ENCODE measurements at regions not wholly inside any gene's neighbourhood (a gene's known extent, or its start where the extent isn't known, plus 50 kb on each side); places are given as distances from the start of the nearest gene placed in this dataset.

- H3K36me3 Mint-ChIP-seq = peaks cover 6% of the 10 kb centered on the region
- H3K27ac Mint-ChIP-seq = no peak overlapping the region
- Histone ChIP-seq H3K9me3 (ENCODE audit: control insufficient read depth, insufficient read depth, low read length) (peaks cover 6% of the 10 kb centered on the region), H3K27me3 (ENCODE audit: control insufficient read depth, insufficient read depth, low read length) (no peaks in the 10 kb centered on the region), H3K4me1 (ENCODE audit: control insufficient read depth, insufficient read depth, low read length) (no peaks in the 10 kb centered on the region), H3K4me3 (ENCODE audit: low read length) (no peak overlapping the region), H3K27ac (ENCODE audit: low read length) (no peak overlapping the region), H3K36me3 (ENCODE audit: control insufficient read depth, insufficient read depth, low read length) (no peaks in the 10 kb centered on the region)
- H3K9me3 Mint-ChIP-seq = peaks cover 13 to 15% of the 10 kb centered on the region in 2 donors
- intact Hi-C loops (cut with micrococcal nuclease) = no loop called here
- 64% methylated on average over 1 of the region's 1 CpG for WGBS (ENCODE audit: insufficient coverage)
- no peak for DNase-seq
- TF ChIP-seq, protein P1, sequence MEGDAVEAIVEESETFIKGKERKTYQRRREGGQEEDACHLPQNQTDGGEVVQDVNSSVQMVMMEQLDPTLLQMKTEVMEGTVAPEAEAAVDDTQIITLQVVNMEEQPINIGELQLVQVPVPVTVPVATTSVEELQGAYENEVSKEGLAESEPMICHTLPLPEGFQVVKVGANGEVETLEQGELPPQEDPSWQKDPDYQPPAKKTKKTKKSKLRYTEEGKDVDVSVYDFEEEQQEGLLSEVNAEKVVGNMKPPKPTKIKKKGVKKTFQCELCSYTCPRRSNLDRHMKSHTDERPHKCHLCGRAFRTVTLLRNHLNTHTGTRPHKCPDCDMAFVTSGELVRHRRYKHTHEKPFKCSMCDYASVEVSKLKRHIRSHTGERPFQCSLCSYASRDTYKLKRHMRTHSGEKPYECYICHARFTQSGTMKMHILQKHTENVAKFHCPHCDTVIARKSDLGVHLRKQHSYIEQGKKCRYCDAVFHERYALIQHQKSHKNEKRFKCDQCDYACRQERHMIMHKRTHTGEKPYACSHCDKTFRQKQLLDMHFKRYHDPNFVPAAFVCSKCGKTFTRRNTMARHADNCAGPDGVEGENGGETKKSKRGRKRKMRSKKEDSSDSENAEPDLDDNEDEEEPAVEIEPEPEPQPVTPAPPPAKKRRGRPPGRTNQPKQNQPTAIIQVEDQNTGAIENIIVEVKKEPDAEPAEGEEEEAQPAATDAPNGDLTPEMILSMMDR (IDR thresholded peaks at IDR 0.05) = no peak
- no peak overlapping the region for H3K4me3 Mint-ChIP-seq
- no peaks in the 10 kb centered on the region for H3K4me1 Mint-ChIP-seq
- H3K27me3 Mint-ChIP-seq (ENCODE audit: low read depth in 2 of 2) = no peaks in the 10 kb centered on the region
- no peak for ATAC-seq
Measured at GRCh38 chr14:85042301-85042700, 487.6 kb upstream of the FLRT2 start.

GRCh38 chr14:85050180-85050579 lies 479.8 kb upstream of the FLRT2 start:
- ATAC-seq (no peak), DNase-seq (no peak)
- Mint-ChIP-seq H3K27ac (no peak overlapping the region), H3K36me3 (no peaks in the 10 kb centered on the region), H3K4me1 (no peaks in the 10 kb centered on the region), H3K4me3 (no peak overlapping the region), H3K27me3 (ENCODE audit: low read depth in 2 of 2) (no peaks in the 10 kb centered on the region), H3K9me3 (peaks cover 3 to 10% of the 10 kb centered on the region in 2 donors)
- H3K27me3 ChIP-seq (ENCODE audit: control insufficient read depth, insufficient read depth, low read length) = no peaks in the 10 kb centered on the region
- no peak overlapping the region for H3K27ac ChIP-seq (ENCODE audit: low read length)
- WGBS (ENCODE audit: insufficient coverage) = 69% methylated on average over 1 of the region's 1 CpG
- peaks cover 9% of the 10 kb centered on the region for H3K9me3 ChIP-seq (ENCODE audit: control insufficient read depth, insufficient read depth, low read length)
- H3K36me3 ChIP-seq (ENCODE audit: control insufficient read depth, insufficient read depth, low read length) = no peaks in the 10 kb centered on the region
- intact Hi-C loops (cut with micrococcal nuclease) = no loop called here
- TF ChIP-seq, protein P1 (IDR thresholded peaks at IDR 0.05) = no peak
- H3K4me3 ChIP-seq (ENCODE audit: low read length) = no peak overlapping the region
- H3K4me1 ChIP-seq (ENCODE audit: control insufficient read depth, insufficient read depth, low read length) = no peaks in the 10 kb centered on the region

- Histone ChIP-seq H3K36me3 (ENCODE audit: control insufficient read depth, insufficient read depth, low read length) (no peaks in the 10 kb centered on the region), H3K4me3 (ENCODE audit: low read length) (no peak overlapping the region), H3K9me3 (ENCODE audit: control insufficient read depth, insufficient read depth, low read length) (peaks cover 6% of the 10 kb centered on the region), H3K27me3 (ENCODE audit: control insufficient read depth, insufficient read depth, low read length) (no peaks in the 10 kb centered on the region), H3K27ac (ENCODE audit: low read length) (no peak overlapping the region), H3K4me1 (ENCODE audit: control insufficient read depth, insufficient read depth, low read length) (no peaks in the 10 kb centered on the region)
- DNase-seq (no peak), ATAC-seq (no peak)
- Mint-ChIP-seq H3K36me3 (no peaks in the 10 kb centered on the region), H3K27ac (no peak overlapping the region), H3K4me1 (no peaks in the 10 kb centered on the region), H3K9me3 (peaks cover 5% of the 10 kb centered on the region in 2 donors), H3K4me3 (no peak overlapping the region), H3K27me3 (ENCODE audit: low read depth in 2 of 2) (no peaks in the 10 kb centered on the region)
- intact Hi-C loops (cut with micrococcal nuclease) = no loop called here
- TF ChIP-seq, protein P1 (IDR thresholded peaks at IDR 0.05) = no peak
- WGBS (ENCODE audit: insufficient coverage) = 83% methylated on average over 2 of the region's 2 CpGs
Measured at GRCh38 chr14:85052646-85053045, 477.3 kb upstream of the FLRT2 start.

GRCh38 chr14:85054178-85054577 lies 475.8 kb upstream of the FLRT2 start:
- no peak for DNase-seq
- intact Hi-C loops (cut with micrococcal nuclease) = no loop called here
- Histone ChIP-seq H3K9me3 (ENCODE audit: control insufficient read depth, insufficient read depth, low read length) (peaks cover 6% of the 10 kb centered on the region), H3K36me3 (ENCODE audit: control insufficient read depth, insufficient read depth, low read length) (no peaks in the 10 kb centered on the region), H3K4me1 (ENCODE audit: control insufficient read depth, insufficient read depth, low read length) (no peaks in the 10 kb centered on the region), H3K27me3 (ENCODE audit: control insufficient read depth, insufficient read depth, low read length) (no peaks in the 10 kb centered on the region), H3K4me3 (ENCODE audit: low read length) (no peak overlapping the region), H3K27ac (ENCODE audit: low read length) (no peak overlapping the region)
- H3K4me3 Mint-ChIP-seq = no peak overlapping the region
- H3K4me1 Mint-ChIP-seq = no peaks in the 10 kb centered on the region
- no peaks in the 10 kb centered on the region for H3K27me3 Mint-ChIP-seq (ENCODE audit: low read depth in 2 of 2)
- no peak for ATAC-seq
- peaks cover 4 to 5% of the 10 kb centered on the region in 2 donors for H3K9me3 Mint-ChIP-seq
- no peaks in the 10 kb centered on the region for H3K36me3 Mint-ChIP-seq
- TF ChIP-seq, protein P1 (IDR thresholded peaks at IDR 0.05) = no peak
- H3K27ac Mint-ChIP-seq = no peak overlapping the region

All from natural killer cell (primary cell).